KBM-7 (cell line): ENCODE measurements at regions not wholly inside any gene's neighbourhood (a gene's known extent, or its start where the extent isn't known, plus 50 kb on each side); places are given as distances from the start of the nearest gene placed in this dataset.
A peak's percentile ranks its signal among the peaks of the same experiment; 100 is the strongest.
"Not testable (repeated sequence)": the region's sequence is repeated elsewhere in the genome, so short reads cannot be mapped to it uniquely, and the experiment has no call there.

Source experiments
- DNase-seq: peaks from one replicate; pipeline ENCODE4 v3.0.0-alpha.2; 2015
- in situ Hi-C: fragments of 300-500 bp; cut with MboI; formaldehyde crosslinking; loops from 2 replicates; pipeline ENCODE4 v1.14.3; 2020; ENCODE audit warnings: low sequenced_read_pairs, low pct_unique_long_range_greater_than_20kb, mixed read lengths

GRCh38 chrX:63581906-63582305, 203.1 kb downstream of the ARHGEF9 start:
- DNase-seq = no peak
- in situ Hi-C loops = no loop called here

GRCh38 chrX:63581398-63581797, 203.6 kb downstream of the ARHGEF9 start:
- in situ Hi-C loops = no loop called here
- no peak for DNase-seq

GRCh38 chrX:63576533-63576932, 208.5 kb downstream of the ARHGEF9 start:
- no peak for DNase-seq
- in situ Hi-C loops = no loop called here

GRCh38 chrX:63575700-63576099, 209.3 kb downstream of the ARHGEF9 start:
- DNase-seq, in situ Hi-C loops: not testable (repeated sequence)

GRCh38 chrX:63566856-63567255, 215.7 kb upstream of the SPIN4 start:
- in situ Hi-C loops = no loop called here
- no peak for DNase-seq

- in situ Hi-C loops = no loop called here
- peak; percentile 27 for DNase-seq
Measured at GRCh38 chrX:63561425-63561824, 210.3 kb upstream of the SPIN4 start.

GRCh38 chrX:63560601-63561218, 209.6 kb upstream of the SPIN4 start:
- in situ Hi-C loops = no loop called here
- peak; percentile 89 for DNase-seq

GRCh38 chrX:63551856-63552255, 200.7 kb upstream of the SPIN4 start:
- no peak for DNase-seq
- in situ Hi-C loops = no loop called here

GRCh38 chrX:63530654-63531053, 179.5 kb upstream of the SPIN4 start:
- in situ Hi-C loops = no loop called here
- no peak for DNase-seq

- in situ Hi-C loops = no loop called here
- DNase-seq = no peak
Measured at GRCh38 chrX:63529961-63530360, 178.8 kb upstream of the SPIN4 start.

GRCh38 chrX:63526863-63527262, 175.7 kb upstream of the SPIN4 start:
- in situ Hi-C loops = no loop called here
- DNase-seq = no peak

GRCh38 chrX:63525491-63525890, 174.4 kb upstream of the SPIN4 start:
- no peak for DNase-seq
- in situ Hi-C loops = no loop called here

GRCh38 chrX:63519368-63519767, 168.2 kb upstream of the SPIN4 start:
- DNase-seq, in situ Hi-C loops: not testable (repeated sequence)

GRCh38 chrX:63514569-63515080, 163.5 kb upstream of the SPIN4 start:
- no peak for DNase-seq
- in situ Hi-C loops = no loop called here

GRCh38 chrX:63513825-63514568, 162.9 kb upstream of the SPIN4 start:
- no peak for DNase-seq

GRCh38 chrX:63511361-63511760, 160.2 kb upstream of the SPIN4 start:
- in situ Hi-C loops = no loop called here
- no peak for DNase-seq

More at GRCh38 chrX:63513825-63514568, 162.9 kb upstream of the SPIN4 start:
- in situ Hi-C loops = no loop called here

- DNase-seq = no peak
- in situ Hi-C loops = no loop called here
Measured at GRCh38 chrX:63508668-63509067, 157.5 kb upstream of the SPIN4 start.

- in situ Hi-C loops = no loop called here
- DNase-seq = peak; percentile 78
Measured at GRCh38 chrX:63506320-63506719, 155.2 kb upstream of the SPIN4 start.

GRCh38 chrX:63503541-63503940, 152.4 kb upstream of the SPIN4 start:
- no peak for DNase-seq
- in situ Hi-C loops = no loop called here

GRCh38 chrX:63488546-63489373, 137.6 kb upstream of the SPIN4 start:
- no peak for DNase-seq
- in situ Hi-C loops = no loop called here
